ENCODE measurements at regions not wholly inside any gene's neighbourhood (a gene's known extent, or its start where the extent isn't known, plus 50 kb on each side); places are given as distances from the start of the nearest gene placed in this dataset.
"Not testable (repeated sequence)": the region's sequence is repeated elsewhere in the genome, so short reads cannot be mapped to it uniquely, and the experiment has no call there.

DNA sequence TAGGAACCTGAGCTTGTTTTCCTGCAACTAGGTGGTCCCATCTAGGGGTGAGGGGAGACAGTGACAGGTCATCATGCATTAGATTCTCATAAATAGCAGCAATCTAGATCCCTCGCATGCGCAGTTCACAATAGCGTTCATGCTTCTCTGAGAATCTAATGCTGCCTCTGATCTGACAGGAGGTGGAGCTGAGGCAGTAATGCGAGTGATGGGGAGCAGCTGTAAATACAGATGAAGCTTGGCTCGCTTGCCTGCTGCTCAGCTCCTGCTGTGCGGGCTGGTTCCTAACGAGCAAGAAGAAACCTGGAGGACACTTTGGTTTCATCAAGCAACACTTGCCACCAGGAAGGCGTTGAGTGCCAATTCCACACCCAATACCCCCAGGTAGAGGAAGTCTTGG lies 95.1 kb upstream of the OLIG2 start:
- H3K4me1 Mint-ChIP-seq = peaks cover 22% of the 10 kb centered on the region
- ChIA-PET CTCF (interaction anchor here (1.0 kb wide), 1 partner anchor 10 kb away, joined by 3 read pairs; no protein-coding TSS in a partner anchor), POLR2A (no interaction called here)
- no peak overlapping the region for H3K4me3 Mint-ChIP-seq
- peaks cover 2% of the 10 kb centered on the region for H3K9me3 Mint-ChIP-seq
- intact Hi-C loops (cut with micrococcal nuclease) = no loop called here
- TF ChIP-seq CTCF (IDR thresholded peaks at IDR 0.05) = no peak
- ATAC-seq (ENCODE audit: low read depth) (no peak), DNase-seq (no peak)
- peaks cover 3% of the 10 kb centered on the region for H3K27me3 Mint-ChIP-seq
- no peaks in the 10 kb centered on the region for H3K36me3 Mint-ChIP-seq (ENCODE audit: low read depth)
- no peak overlapping the region for H3K27ac Mint-ChIP-seq

GRCh38 chr21:32934068-32934467 lies 91.7 kb upstream of the OLIG2 start:
- H3K4me3 Mint-ChIP-seq; POLR2A ChIA-PET; H3K27ac Mint-ChIP-seq; intact Hi-C loops (cut with micrococcal nuclease); CTCF ChIA-PET; DNase-seq; H3K36me3 Mint-ChIP-seq (ENCODE audit: low read depth); H3K27me3 Mint-ChIP-seq; ATAC-seq (ENCODE audit: low read depth); H3K9me3 Mint-ChIP-seq: not testable (repeated sequence)
- H3K4me1 Mint-ChIP-seq = peaks cover 22% of the 10 kb centered on the region

GRCh38 chr21:32934829-32935228 lies 90.9 kb upstream of the OLIG2 start:
- no peak overlapping the region for H3K27ac Mint-ChIP-seq
- no peaks in the 10 kb centered on the region for H3K9me3 Mint-ChIP-seq
- no peak overlapping the region for H3K4me3 Mint-ChIP-seq
- DNase-seq (no peak), ATAC-seq (ENCODE audit: low read depth) (no peak)
- no peaks in the 10 kb centered on the region for H3K27me3 Mint-ChIP-seq
- CTCF ChIA-PET = no interaction called here
- peaks cover 17% of the 10 kb centered on the region for H3K4me1 Mint-ChIP-seq
- intact Hi-C loops (cut with micrococcal nuclease) = no loop called here
- TF ChIP-seq CTCF (IDR thresholded peaks at IDR 0.05) = no peak
- H3K36me3 Mint-ChIP-seq (ENCODE audit: low read depth) = no peaks in the 10 kb centered on the region
- POLR2A ChIA-PET = no interaction called here

DNA sequence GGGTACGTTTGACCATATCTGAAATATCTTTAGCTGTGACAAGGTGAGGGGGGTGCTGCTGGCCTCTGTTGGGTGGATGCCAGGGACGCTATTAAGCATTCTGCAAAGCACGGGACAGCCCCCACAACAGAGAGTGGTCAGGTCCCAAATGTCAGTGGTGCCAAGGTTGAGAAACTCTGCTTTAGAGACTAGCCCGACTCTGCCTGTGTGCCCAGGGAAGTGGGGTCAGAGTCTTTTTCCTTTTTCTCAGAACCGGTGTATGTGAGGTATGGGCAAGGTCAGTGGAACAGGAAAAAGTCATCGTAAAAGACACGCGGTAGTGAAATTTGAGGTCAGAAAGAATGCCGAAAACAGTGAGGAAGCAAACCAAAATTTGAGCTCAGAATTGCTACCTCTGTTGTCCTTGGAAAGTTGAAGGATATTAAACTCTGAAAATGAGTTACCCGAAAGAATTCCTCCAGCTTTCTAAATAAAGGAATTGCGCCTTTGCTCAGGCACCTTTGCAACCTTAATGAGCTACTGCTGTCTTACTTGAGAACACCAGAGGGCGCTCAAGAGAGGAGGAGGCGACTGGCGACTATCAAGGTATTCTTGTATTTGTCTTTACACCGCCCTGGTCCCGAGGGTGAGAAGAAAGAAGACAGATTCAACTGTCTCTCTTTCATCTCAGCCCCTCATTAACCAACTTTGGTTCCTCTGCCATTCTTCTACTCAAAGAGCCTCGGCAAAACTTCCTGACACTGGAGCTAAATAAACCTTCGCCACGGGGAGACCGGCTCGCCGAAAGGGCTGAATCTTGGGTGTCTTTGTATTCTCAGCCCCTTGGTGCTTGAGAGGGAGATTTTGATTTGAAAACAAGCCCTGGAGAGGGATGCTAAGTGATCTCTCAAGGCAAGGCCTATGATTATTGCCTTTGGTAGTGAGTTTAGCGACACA lies 85.4 kb upstream of the OLIG2 start:
- no peak for TF ChIP-seq CTCF (IDR thresholded peaks at IDR 0.05)
- H3K9me3 Mint-ChIP-seq = no peaks in the 10 kb centered on the region
- no peaks in the 10 kb centered on the region for H3K36me3 Mint-ChIP-seq (ENCODE audit: low read depth)
- H3K27me3 Mint-ChIP-seq = peaks cover 9% of the 10 kb centered on the region
- ATAC-seq (ENCODE audit: low read depth) (no peak), DNase-seq (no peak)
- CTCF ChIA-PET = interaction anchor here (0.8 to 3.1 kb wide), 9 partner anchors 9 to 666 kb away, joined by 3 to 42 read pairs (median 4); no protein-coding TSS in a partner anchor
- no peak overlapping the region for H3K27ac Mint-ChIP-seq
- intact Hi-C loops (cut with micrococcal nuclease) = loop anchor here (1.0 to 5.0 kb wide), 4 partner anchors 187 to 665 kb away; no protein-coding TSS in a partner anchor
- H3K4me3 Mint-ChIP-seq = no peak overlapping the region
- H3K4me1 Mint-ChIP-seq = no peaks in the 10 kb centered on the region
- POLR2A ChIA-PET = interaction anchor here (1.0 kb wide), 1 partner anchor 505 kb away, joined by 4 read pairs; no protein-coding TSS in a partner anchor

GRCh38 chr21:32941263-32941662 lies 84.5 kb upstream of the OLIG2 start:
- Mint-ChIP-seq H3K4me1 (no peaks in the 10 kb centered on the region), H3K4me3 (no peak overlapping the region), H3K36me3 (ENCODE audit: low read depth) (no peaks in the 10 kb centered on the region), H3K27me3 (peaks cover 9% of the 10 kb centered on the region), H3K27ac (no peak overlapping the region), H3K9me3 (no peaks in the 10 kb centered on the region)
- CTCF ChIA-PET = interaction anchor here (1.2 to 3.1 kb wide), 4 partner anchors 22 to 665 kb away, joined by 3 to 42 read pairs (median 16); no protein-coding TSS in a partner anchor
- intact Hi-C loops (cut with micrococcal nuclease) = loop anchor here (5.0 kb wide), 1 partner anchor 186 kb away; no protein-coding TSS in a partner anchor
- TF ChIP-seq CTCF (IDR thresholded peaks at IDR 0.05) = no peak
- POLR2A ChIA-PET = interaction anchor here (0.6 kb wide), 1 partner anchor 504 kb away, joined by 5 read pairs; no protein-coding TSS in a partner anchor
- DNase-seq = no peak
- no peak for ATAC-seq (ENCODE audit: low read depth)
